Mammary epithelial cell (primary cell): ENCODE measurements at regions not wholly inside any gene's neighbourhood (a gene's known extent, or its start where the extent isn't known, plus 50 kb on each side); places are given as distances from the start of the nearest gene placed in this dataset.

Experiments used
- EZH2 ChIP-seq: IDR thresholded peaks from 2 replicates; pipeline ENCODE4 v1.6.1; 2012; ENCODE audit warnings: low read length, inconsistent platforms, borderline replicate concordance
- TF ChIP-seq, protein P1 (sequence below), 2 donors: IDR thresholded peaks in 1 of 2; conservative IDR thresholded peaks in 1 of 2; 2 replicates each; pipeline ENCODE4 v1.5.1; 2011 to 2012; ENCODE audit warnings: inconsistent platforms in 2 of 2, low read length in 2 of 2, mild to moderate bottlenecking in 2 of 2, control low read depth in 1 of 2, low read depth in 1 of 2; ENCODE audit not compliant: insufficient read depth in 1 of 2; ENCODE audit errors: extremely low read depth in 1 of 2

DNA sequence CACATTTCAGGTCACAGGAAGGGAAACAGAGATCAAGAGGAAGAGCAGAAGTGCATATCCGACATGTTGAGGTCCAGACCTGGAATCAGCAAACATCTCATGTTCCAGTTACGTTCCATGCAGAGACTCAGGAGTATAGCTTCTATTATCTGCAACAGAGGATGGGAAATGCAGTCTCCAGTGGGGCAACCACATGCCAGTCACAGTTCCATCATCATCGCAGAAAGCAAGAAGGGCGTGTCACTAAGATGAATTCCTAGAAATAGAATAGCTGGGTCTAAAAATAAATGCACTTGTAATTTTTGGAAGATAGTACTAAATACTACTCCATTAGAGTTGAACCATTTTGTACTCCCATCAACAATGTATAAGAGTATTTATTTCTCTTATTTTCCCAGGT is 133.2 kb upstream of the MDFIC start:
- TF ChIP-seq, protein P1, sequence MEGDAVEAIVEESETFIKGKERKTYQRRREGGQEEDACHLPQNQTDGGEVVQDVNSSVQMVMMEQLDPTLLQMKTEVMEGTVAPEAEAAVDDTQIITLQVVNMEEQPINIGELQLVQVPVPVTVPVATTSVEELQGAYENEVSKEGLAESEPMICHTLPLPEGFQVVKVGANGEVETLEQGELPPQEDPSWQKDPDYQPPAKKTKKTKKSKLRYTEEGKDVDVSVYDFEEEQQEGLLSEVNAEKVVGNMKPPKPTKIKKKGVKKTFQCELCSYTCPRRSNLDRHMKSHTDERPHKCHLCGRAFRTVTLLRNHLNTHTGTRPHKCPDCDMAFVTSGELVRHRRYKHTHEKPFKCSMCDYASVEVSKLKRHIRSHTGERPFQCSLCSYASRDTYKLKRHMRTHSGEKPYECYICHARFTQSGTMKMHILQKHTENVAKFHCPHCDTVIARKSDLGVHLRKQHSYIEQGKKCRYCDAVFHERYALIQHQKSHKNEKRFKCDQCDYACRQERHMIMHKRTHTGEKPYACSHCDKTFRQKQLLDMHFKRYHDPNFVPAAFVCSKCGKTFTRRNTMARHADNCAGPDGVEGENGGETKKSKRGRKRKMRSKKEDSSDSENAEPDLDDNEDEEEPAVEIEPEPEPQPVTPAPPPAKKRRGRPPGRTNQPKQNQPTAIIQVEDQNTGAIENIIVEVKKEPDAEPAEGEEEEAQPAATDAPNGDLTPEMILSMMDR (conservative IDR thresholded peaks at IDR 0.05 in 1 of 2, IDR thresholded peaks at IDR 0.05 in 1 of 2; ENCODE audit: extremely low read depth in 1 of 2, insufficient read depth in 1 of 2, low read depth in 1 of 2, low read length in 2 of 2), result no peak
- TF ChIP-seq EZH2, result no peak
